ENCODE measurements at regions not wholly inside any gene's neighbourhood (a gene's known extent, or its start where the extent isn't known, plus 50 kb on each side); places are given as distances from the start of the nearest gene placed in this dataset.

- no peak for DNase-seq
- Histone ChIP-seq H3K9me3 (no peaks in the 10 kb centered on the region), H3K27ac (no peak overlapping the region), H3K4me1 (no peaks in the 10 kb centered on the region), H3K36me3 (no peaks in the 10 kb centered on the region), H3K27me3 (no peaks in the 10 kb centered on the region), H3K4me3 (no peak overlapping the region)
- TF ChIP-seq CTCF (IDR thresholded peaks at IDR 0.05) (no peak), POLR2A (IDR thresholded peaks at IDR 0.05) (no peak)
Measured at GRCh38 chr10:80786322-80786721, 248.6 kb downstream of the SH2D4B start.

- no peaks in the 10 kb centered on the region for H3K9me3 ChIP-seq
- no peaks in the 10 kb centered on the region for H3K4me1 ChIP-seq
- no peaks in the 10 kb centered on the region for H3K27me3 ChIP-seq
- no peak for TF ChIP-seq POLR2A (IDR thresholded peaks at IDR 0.05)
- TF ChIP-seq CTCF (IDR thresholded peaks at IDR 0.05) = no peak
- H3K27ac ChIP-seq = no peak overlapping the region
- DNase-seq = no peak
- H3K4me3 ChIP-seq = no peak overlapping the region
- no peaks in the 10 kb centered on the region for H3K36me3 ChIP-seq
Measured at GRCh38 chr10:80787952-80788351, 250.2 kb downstream of the SH2D4B start.

GRCh38 chr10:80794994-80795393 is 257.3 kb downstream of the SH2D4B start:
- no peak overlapping the region for H3K27ac ChIP-seq
- H3K36me3 ChIP-seq = no peaks in the 10 kb centered on the region
- no peaks in the 10 kb centered on the region for H3K27me3 ChIP-seq
- H3K9me3 ChIP-seq = no peaks in the 10 kb centered on the region
- TF ChIP-seq CTCF (IDR thresholded peaks at IDR 0.05) (no peak), POLR2A (IDR thresholded peaks at IDR 0.05) (no peak)
- no peaks in the 10 kb centered on the region for H3K4me1 ChIP-seq
- DNase-seq = no peak
- no peak overlapping the region for H3K4me3 ChIP-seq

- TF ChIP-seq CTCF (IDR thresholded peaks at IDR 0.05) (no peak), POLR2A (IDR thresholded peaks at IDR 0.05) (no peak)
- DNase-seq = no peak
Measured at GRCh38 chr10:80805343-80806020, 267.8 kb downstream of the SH2D4B start.

GRCh38 chr10:80814147-80814652 is 276.5 kb downstream of the SH2D4B start:
- H3K36me3 ChIP-seq = no peaks in the 10 kb centered on the region
- no peaks in the 10 kb centered on the region for H3K9me3 ChIP-seq
- TF ChIP-seq CTCF (IDR thresholded peaks at IDR 0.05) (no peak), POLR2A (IDR thresholded peaks at IDR 0.05) (no peak)
- H3K4me1 ChIP-seq = no peaks in the 10 kb centered on the region
- no peak overlapping the region for H3K4me3 ChIP-seq
- H3K27ac ChIP-seq = no peak overlapping the region
- H3K27me3 ChIP-seq = no peaks in the 10 kb centered on the region
- DNase-seq = no peak

More at GRCh38 chr10:80805343-80806020, 267.8 kb downstream of the SH2D4B start:
- no peak overlapping the region for H3K27ac ChIP-seq
- H3K27me3 ChIP-seq = no peaks in the 10 kb centered on the region
- H3K4me1 ChIP-seq = no peaks in the 10 kb centered on the region
- H3K36me3 ChIP-seq = no peaks in the 10 kb centered on the region
- H3K9me3 ChIP-seq = no peaks in the 10 kb centered on the region
- H3K4me3 ChIP-seq = no peak overlapping the region
